Prostate gland (tissue), 2 donors: ENCODE measurements at regions not wholly inside any gene's neighbourhood (a gene's known extent, or its start where the extent isn't known, plus 50 kb on each side); places are given as distances from the start of the nearest gene placed in this dataset.
A peak's percentile ranks its signal among the peaks of the same experiment; 100 is the strongest.

Source experiments
- DNase-seq: peaks from one replicate; pipeline ENCODE4 v3.0.0-alpha.2; 2019; ENCODE audit warnings: low spot score
- H3K27ac ChIP-seq, 2 donors: fragments of 200-600 bp; sonication (generic); 2 replicates each; pipeline ENCODE4 v1.5.1; 2017 to 2019
- H3K27me3 ChIP-seq: fragments of 200-600 bp; sonication (generic); replicated peaks from 2 replicates; pipeline ENCODE4 v1.5.1; 2019; ENCODE audit not compliant: insufficient read depth
- H3K36me3 ChIP-seq, 2 donors: fragments of 200-600 bp; sonication (generic); 1 replicate in 1 of 2; 2 replicates in 1 of 2; pipeline versions ENCODE4 v1.5.1 to v1.8.1; 2017 to 2019
- H3K4me1 ChIP-seq: fragments of 200-600 bp; sonication (generic); replicated peaks from 2 replicates; pipeline ENCODE4 v1.5.1; 2019
- H3K4me3 ChIP-seq, 2 donors: fragments of 200-600 bp; sonication (generic); 2 replicates each; pipeline ENCODE4 v1.5.1; 2017 to 2019
- H3K9me3 ChIP-seq: fragments of 200-600 bp; sonication (generic); 2 replicates; pipeline ENCODE4 v1.5.1; 2017
- POLR2A ChIP-seq: fragments of 450-650 bp; IDR thresholded peaks from one replicate; pipeline ENCODE4 v1.6.1; 2016; ENCODE audit warnings: antibody characterized with exemption, mild to moderate bottlenecking
- POLR2AphosphoS5 ChIP-seq: sonication (generic); formaldehyde crosslinking; IDR thresholded peaks from one replicate; pipeline ENCODE4 v1.6.1; 2017; ENCODE audit warnings: antibody characterized with exemption
- whole genome bisulfite sequencing: methylation state at CpG from one replicate; pipeline ENCODE4 v1.1.5; 2018; 5-methylcytosine and 5-hydroxymethylcytosine counted together
- intact Hi-C: fragments of 100-400 bp; cut with DNase I; formaldehyde crosslinking; loops from one replicate; pipeline ENCODE4 v1.14.2; 2022
- TF ChIP-seq, protein P1 (sequence below), 4 experiments: fragments of 200-600 bp in 2 of 4; fragments of 450-650 bp in 2 of 4; sonication (generic) in 2 of 4; IDR thresholded peaks; 1 replicate in 3 of 4; 2 replicates in 1 of 4; pipeline ENCODE4 v1.5.1; 2016 to 2019; ENCODE audit warnings: antibody characterized with exemption in 4 of 4, mild to moderate bottlenecking in 2 of 4, moderate library complexity in 2 of 4

DNA sequence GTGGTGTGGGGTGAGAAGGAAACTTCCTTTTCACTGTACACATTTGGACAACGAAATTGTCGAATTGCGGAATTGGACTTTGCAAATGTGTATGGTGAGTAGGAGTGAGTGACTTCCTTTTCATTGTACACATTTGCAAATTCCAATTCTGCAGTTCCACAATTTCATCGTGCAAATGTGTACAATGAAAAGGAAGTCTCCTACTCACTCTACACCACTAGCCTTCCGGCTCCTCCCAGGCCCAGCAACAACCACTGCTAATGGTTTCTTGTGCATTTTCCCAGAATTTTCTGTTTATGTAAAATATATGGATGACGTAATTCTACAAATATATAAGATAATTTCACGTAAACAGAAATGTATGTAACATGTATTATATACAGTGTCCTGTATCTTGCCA is 118.5 kb downstream of the ARL4A start:
- no peak for DNase-seq
- Histone ChIP-seq H3K27ac (no peak overlapping the region), H3K27me3 (no peaks in the 10 kb centered on the region), H3K4me1 (peaks cover 4% of the 10 kb centered on the region), H3K36me3 (no peaks in the 10 kb centered on the region), H3K4me3 (no peak overlapping the region), H3K9me3 (no peaks in the 10 kb centered on the region)
- WGBS, result 93% methylated on average over 7 of the region's 7 CpGs
- TF ChIP-seq POLR2A, result no peak
- TF ChIP-seq, protein P1, sequence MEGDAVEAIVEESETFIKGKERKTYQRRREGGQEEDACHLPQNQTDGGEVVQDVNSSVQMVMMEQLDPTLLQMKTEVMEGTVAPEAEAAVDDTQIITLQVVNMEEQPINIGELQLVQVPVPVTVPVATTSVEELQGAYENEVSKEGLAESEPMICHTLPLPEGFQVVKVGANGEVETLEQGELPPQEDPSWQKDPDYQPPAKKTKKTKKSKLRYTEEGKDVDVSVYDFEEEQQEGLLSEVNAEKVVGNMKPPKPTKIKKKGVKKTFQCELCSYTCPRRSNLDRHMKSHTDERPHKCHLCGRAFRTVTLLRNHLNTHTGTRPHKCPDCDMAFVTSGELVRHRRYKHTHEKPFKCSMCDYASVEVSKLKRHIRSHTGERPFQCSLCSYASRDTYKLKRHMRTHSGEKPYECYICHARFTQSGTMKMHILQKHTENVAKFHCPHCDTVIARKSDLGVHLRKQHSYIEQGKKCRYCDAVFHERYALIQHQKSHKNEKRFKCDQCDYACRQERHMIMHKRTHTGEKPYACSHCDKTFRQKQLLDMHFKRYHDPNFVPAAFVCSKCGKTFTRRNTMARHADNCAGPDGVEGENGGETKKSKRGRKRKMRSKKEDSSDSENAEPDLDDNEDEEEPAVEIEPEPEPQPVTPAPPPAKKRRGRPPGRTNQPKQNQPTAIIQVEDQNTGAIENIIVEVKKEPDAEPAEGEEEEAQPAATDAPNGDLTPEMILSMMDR (IDR thresholded peaks at IDR 0.05), result no peak
- no peak for TF ChIP-seq POLR2AphosphoS5
- intact Hi-C loops, result no loop called here

DNA sequence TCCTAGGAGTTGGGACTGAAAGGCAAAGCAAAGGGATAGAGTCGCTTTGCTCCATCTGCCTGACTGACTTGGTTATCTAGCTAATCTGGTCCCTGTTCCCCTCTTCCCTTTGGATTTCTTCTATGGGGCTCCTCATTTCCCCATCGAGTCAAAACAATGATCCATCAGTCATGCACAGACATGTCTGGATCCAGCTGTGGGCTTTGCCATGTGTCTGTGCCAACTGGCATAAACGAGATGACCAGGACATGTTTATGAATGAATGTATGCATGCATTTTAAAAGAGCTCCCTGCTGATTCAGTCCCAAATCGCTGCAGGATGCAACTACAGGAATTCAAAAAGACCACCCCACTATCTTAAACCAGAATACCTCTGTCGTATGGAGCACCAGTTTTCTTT is 122.0 kb downstream of the ARL4A start:
- Histone ChIP-seq H3K4me3 (no peak overlapping the region), H3K27ac (no peak overlapping the region), H3K9me3 (no peaks in the 10 kb centered on the region), H3K4me1 (no peaks in the 10 kb centered on the region), H3K36me3 (no peaks in the 10 kb centered on the region), H3K27me3 (no peaks in the 10 kb centered on the region)
- DNase-seq, result no peak
- WGBS, result 40% methylated on average over 5 of the region's 5 CpGs
- intact Hi-C loops, result no loop called here
- no peak for TF ChIP-seq POLR2AphosphoS5
- TF ChIP-seq POLR2A, result no peak
- TF ChIP-seq, protein P1 (IDR thresholded peaks at IDR 0.05), result no peak

DNA sequence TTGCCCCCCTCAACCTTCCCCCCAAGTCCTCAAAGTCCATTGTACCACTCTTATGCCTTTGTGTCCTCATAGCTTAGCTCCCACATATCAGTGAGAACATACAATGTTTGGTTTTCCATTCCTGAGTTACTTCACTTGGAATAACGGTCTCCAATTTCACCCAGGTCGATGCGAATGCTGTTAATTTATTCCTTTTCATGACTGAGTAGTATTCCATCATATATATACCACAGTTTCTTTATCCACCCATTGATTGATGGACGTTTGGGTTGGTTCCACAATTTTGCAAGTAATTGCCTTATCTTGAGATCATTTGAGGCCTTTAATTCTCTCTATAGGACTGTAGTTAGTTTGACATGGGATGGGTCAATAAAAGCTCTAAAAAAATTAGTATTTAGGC is 124.7 kb downstream of the ARL4A start:
- Histone ChIP-seq H3K4me3 (no peak overlapping the region), H3K27me3 (no peaks in the 10 kb centered on the region), H3K9me3 (no peaks in the 10 kb centered on the region), H3K36me3 (no peaks in the 10 kb centered on the region), H3K4me1 (no peaks in the 10 kb centered on the region), H3K27ac (no peak overlapping the region)
- TF ChIP-seq, protein P1 (IDR thresholded peaks at IDR 0.05), result no peak
- TF ChIP-seq POLR2A, result no peak
- TF ChIP-seq POLR2AphosphoS5, result no peak
- WGBS, result 83% methylated on average over 4 of the region's 4 CpGs
- DNase-seq, result no peak
- intact Hi-C loops, result no loop called here

DNA sequence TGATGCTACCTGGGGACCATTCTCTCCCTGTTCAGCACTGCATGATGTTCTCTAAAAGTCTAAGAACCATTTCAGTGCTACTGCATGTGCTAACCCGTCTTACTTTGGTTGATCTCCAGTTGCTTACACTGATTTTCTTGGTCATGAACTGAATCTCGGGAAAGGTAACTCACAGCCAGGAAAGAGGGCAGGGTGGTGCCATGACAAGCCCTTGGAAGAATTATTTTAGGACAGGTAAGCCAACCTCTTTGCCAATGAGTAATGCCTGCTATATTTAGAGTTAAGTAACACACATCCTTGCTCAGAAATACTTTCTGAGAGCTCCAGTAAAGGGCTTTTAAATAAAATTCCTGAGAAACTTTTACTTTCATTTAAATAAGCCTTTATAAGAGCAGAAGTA is 126.7 kb downstream of the ARL4A start:
- Histone ChIP-seq H3K27ac (no peak overlapping the region), H3K27me3 (no peaks in the 10 kb centered on the region), H3K4me3 (no peak overlapping the region), H3K36me3 (no peaks in the 10 kb centered on the region), H3K9me3 (no peaks in the 10 kb centered on the region), H3K4me1 (no peaks in the 10 kb centered on the region)
- intact Hi-C loops, result no loop called here
- peak; percentile 8 for DNase-seq
- TF ChIP-seq, protein P1 (IDR thresholded peaks at IDR 0.05), result no peak
- no peak for TF ChIP-seq POLR2AphosphoS5
- no peak for TF ChIP-seq POLR2A
- WGBS, result 73% methylated on average over 2 of the region's 2 CpGs

DNA sequence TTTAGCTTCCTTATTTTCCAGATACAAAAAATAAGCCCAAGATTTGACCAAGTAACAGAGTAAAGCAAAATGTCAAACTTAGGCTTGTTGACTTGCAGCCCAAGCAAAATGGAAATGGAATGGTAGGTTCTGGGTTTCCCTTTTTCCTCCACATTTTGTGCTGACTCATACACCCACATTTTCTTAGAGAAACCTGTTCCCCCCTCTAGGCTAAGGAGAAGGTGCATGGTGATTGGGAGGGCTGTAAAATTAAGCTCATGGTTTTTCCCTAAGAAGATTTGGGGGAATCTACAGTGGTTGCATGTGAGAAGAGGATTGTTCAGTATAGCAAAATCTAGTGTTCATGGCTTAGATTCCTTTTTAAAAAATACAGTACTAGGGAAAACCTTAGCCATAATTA is 127.4 kb downstream of the ARL4A start:
- Histone ChIP-seq H3K4me3 (no peak overlapping the region), H3K27ac (no peak overlapping the region), H3K36me3 (no peaks in the 10 kb centered on the region), H3K27me3 (no peaks in the 10 kb centered on the region), H3K4me1 (no peaks in the 10 kb centered on the region), H3K9me3 (no peaks in the 10 kb centered on the region)
- DNase-seq, result no peak
- no peak for TF ChIP-seq POLR2A
- no peak for TF ChIP-seq POLR2AphosphoS5
- TF ChIP-seq, protein P1 (IDR thresholded peaks at IDR 0.05), result no peak
- intact Hi-C loops, result no loop called here
